Activated naive CD8-positive, alpha-beta T cell treated with anti-CD3 and anti-CD28 coated beads, Interleukin-2, amount 50 U/mL, for 24 hours (primary cell): ENCODE measurements at regions not wholly inside any gene's neighbourhood (a gene's known extent, or its start where the extent isn't known, plus 50 kb on each side); places are given as distances from the start of the nearest gene placed in this dataset.

Source experiments
- ATAC-seq: fragments of 150-1000 bp; cut with Tn5 transposase; one replicate; pipeline ENCODE4 v1.10.0; 2021
- DNase-seq: peaks from one replicate; pipeline ENCODE4 v3.0.0; 2021
- H3K27ac Mint-ChIP-seq: one replicate; pipeline ENCODE4 v1.8.0; 2021; ENCODE audit warnings: mild to moderate bottlenecking, mixed read lengths
- H3K27me3 Mint-ChIP-seq: one replicate; pipeline ENCODE4 v1.8.0; 2021; ENCODE audit warnings: mixed read lengths
- H3K36me3 Mint-ChIP-seq: one replicate; pipeline ENCODE4 v1.8.0; 2021; ENCODE audit warnings: low read depth, mixed read lengths
- H3K4me1 Mint-ChIP-seq: one replicate; pipeline ENCODE4 v1.8.0; 2021; ENCODE audit warnings: mixed read lengths
- H3K4me3 Mint-ChIP-seq: one replicate; pipeline ENCODE4 v1.8.0; 2021; ENCODE audit warnings: mild to moderate bottlenecking, moderate library complexity, mixed read lengths
- H3K9me3 Mint-ChIP-seq: one replicate; pipeline ENCODE4 v1.8.0; 2021; ENCODE audit warnings: mixed read lengths

- no peak overlapping the region for H3K4me3 Mint-ChIP-seq
- no peak overlapping the region for H3K27ac Mint-ChIP-seq
- DNase-seq (no peak), ATAC-seq (no peak)
- H3K9me3 Mint-ChIP-seq, result no peaks in the 10 kb centered on the region
- H3K27me3 Mint-ChIP-seq, result no peaks in the 10 kb centered on the region
- no peaks in the 10 kb centered on the region for H3K36me3 Mint-ChIP-seq
- no peaks in the 10 kb centered on the region for H3K4me1 Mint-ChIP-seq
Observed at GRCh38 chr5:97914483-97914882, 731.4 kb upstream of the RIOK2 start.

DNA sequence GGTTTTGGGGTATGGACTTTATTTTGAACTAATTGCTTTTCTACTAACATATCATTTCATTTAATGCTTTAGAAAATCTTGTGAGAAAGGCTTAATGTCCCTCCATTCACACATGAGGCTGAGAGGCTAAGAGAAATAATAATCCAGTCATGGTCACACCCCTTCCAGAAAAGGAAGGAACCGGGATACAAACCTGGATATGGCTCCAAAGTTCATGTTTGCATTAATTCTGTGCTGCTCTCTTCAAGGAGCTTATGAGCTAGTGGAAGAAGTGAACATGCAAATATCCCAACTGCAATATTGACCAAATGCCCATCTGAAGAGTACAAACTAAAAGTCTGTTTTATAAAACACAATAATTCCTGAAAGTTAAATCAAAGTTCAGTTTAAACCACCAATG lies 732.1 kb upstream of the RIOK2 start:
- no peak overlapping the region for H3K27ac Mint-ChIP-seq
- H3K9me3 Mint-ChIP-seq, result no peaks in the 10 kb centered on the region
- no peaks in the 10 kb centered on the region for H3K4me1 Mint-ChIP-seq
- no peaks in the 10 kb centered on the region for H3K36me3 Mint-ChIP-seq
- ATAC-seq (no peak), DNase-seq (no peak)
- no peaks in the 10 kb centered on the region for H3K27me3 Mint-ChIP-seq
- H3K4me3 Mint-ChIP-seq, result no peak overlapping the region

GRCh38 chr5:97918057-97918456 lies 735.0 kb upstream of the RIOK2 start:
- Mint-ChIP-seq H3K4me3 (no peak overlapping the region), H3K36me3 (no peaks in the 10 kb centered on the region), H3K27me3 (no peaks in the 10 kb centered on the region), H3K4me1 (no peaks in the 10 kb centered on the region), H3K27ac (no peak overlapping the region), H3K9me3 (no peaks in the 10 kb centered on the region)
- no peak for ATAC-seq
- no peak for DNase-seq

DNA sequence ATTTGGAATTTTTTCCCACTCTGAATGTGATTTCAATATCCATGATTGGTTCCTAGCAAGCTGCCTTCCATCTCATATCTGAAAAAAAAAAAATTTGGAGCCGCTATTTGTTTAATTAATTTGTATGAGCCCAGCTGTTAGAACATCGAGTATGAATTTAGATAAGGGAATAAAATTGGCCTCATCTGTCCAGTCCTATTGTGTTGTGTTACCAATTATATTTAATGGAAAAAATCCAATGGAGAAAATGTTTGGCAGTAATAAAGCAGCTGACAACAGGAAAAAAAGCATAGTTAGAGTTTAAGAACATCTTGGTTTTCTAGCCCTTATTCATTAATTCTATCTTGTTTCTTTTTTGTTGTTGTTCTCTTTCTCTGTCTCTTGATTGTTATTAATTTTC lies 735.6 kb upstream of the RIOK2 start:
- ATAC-seq, result no peak
- DNase-seq, result no peak
- no peaks in the 10 kb centered on the region for H3K4me1 Mint-ChIP-seq
- no peaks in the 10 kb centered on the region for H3K27me3 Mint-ChIP-seq
- no peak overlapping the region for H3K27ac Mint-ChIP-seq
- H3K36me3 Mint-ChIP-seq, result no peaks in the 10 kb centered on the region
- H3K4me3 Mint-ChIP-seq, result no peak overlapping the region
- H3K9me3 Mint-ChIP-seq, result no peaks in the 10 kb centered on the region

DNA sequence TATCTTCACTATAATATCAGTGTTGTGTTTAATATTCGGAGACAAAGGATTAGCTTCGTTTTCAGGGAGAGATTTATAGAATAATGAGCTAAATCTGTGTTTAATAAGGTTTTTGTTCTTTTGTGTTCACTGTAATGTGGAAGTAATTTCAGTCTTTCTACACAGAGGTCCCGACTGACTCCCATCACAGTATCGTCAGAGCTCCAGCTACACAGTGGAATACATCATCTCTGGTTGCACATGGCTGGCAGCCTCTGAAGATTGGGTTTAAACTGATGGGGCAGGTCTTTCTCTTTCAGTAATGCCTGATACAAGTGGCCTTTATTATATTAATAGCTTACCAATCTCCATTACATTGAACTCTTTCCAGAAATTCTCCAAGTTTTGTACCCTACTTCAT lies 736.7 kb upstream of the RIOK2 start:
- no peak for ATAC-seq
- H3K27ac Mint-ChIP-seq, result no peak overlapping the region
- no peaks in the 10 kb centered on the region for H3K27me3 Mint-ChIP-seq

GRCh38 chr5:97922776-97923175 lies 739.7 kb upstream of the RIOK2 start:
- no peaks in the 10 kb centered on the region for H3K36me3 Mint-ChIP-seq
- no peaks in the 10 kb centered on the region for H3K27me3 Mint-ChIP-seq
- no peaks in the 10 kb centered on the region for H3K9me3 Mint-ChIP-seq
- H3K4me3 Mint-ChIP-seq, result no peak overlapping the region
- H3K27ac Mint-ChIP-seq, result no peak overlapping the region
- DNase-seq (no peak), ATAC-seq (no peak)
- H3K4me1 Mint-ChIP-seq, result no peaks in the 10 kb centered on the region

More for the DNA sequence above, 736.7 kb upstream of the RIOK2 start:
- H3K4me3 Mint-ChIP-seq, result no peak overlapping the region
- no peaks in the 10 kb centered on the region for H3K4me1 Mint-ChIP-seq
- no peaks in the 10 kb centered on the region for H3K9me3 Mint-ChIP-seq
- DNase-seq, result no peak
- H3K36me3 Mint-ChIP-seq, result no peaks in the 10 kb centered on the region

GRCh38 chr5:97923496-97923895 lies 740.4 kb upstream of the RIOK2 start:
- H3K27me3 Mint-ChIP-seq, result no peaks in the 10 kb centered on the region
- H3K9me3 Mint-ChIP-seq, result no peaks in the 10 kb centered on the region
- no peaks in the 10 kb centered on the region for H3K36me3 Mint-ChIP-seq
- ATAC-seq, result no peak
- no peak overlapping the region for H3K27ac Mint-ChIP-seq
- H3K4me3 Mint-ChIP-seq, result no peak overlapping the region
- no peak for DNase-seq
- H3K4me1 Mint-ChIP-seq, result no peaks in the 10 kb centered on the region

GRCh38 chr5:97923997-97924396 lies 741.0 kb upstream of the RIOK2 start:
- ATAC-seq (no peak), DNase-seq (no peak)
- no peak overlapping the region for H3K4me3 Mint-ChIP-seq
- no peaks in the 10 kb centered on the region for H3K36me3 Mint-ChIP-seq
- no peak overlapping the region for H3K27ac Mint-ChIP-seq
- H3K4me1 Mint-ChIP-seq, result no peaks in the 10 kb centered on the region
- no peaks in the 10 kb centered on the region for H3K27me3 Mint-ChIP-seq
- no peaks in the 10 kb centered on the region for H3K9me3 Mint-ChIP-seq

GRCh38 chr5:97929383-97929782 lies 746.3 kb upstream of the RIOK2 start:
- Mint-ChIP-seq H3K4me3 (no peak overlapping the region), H3K27me3 (no peaks in the 10 kb centered on the region), H3K4me1 (no peaks in the 10 kb centered on the region), H3K27ac (no peak overlapping the region), H3K9me3 (no peaks in the 10 kb centered on the region), H3K36me3 (no peaks in the 10 kb centered on the region)
- no peak for ATAC-seq
- DNase-seq, result no peak

DNA sequence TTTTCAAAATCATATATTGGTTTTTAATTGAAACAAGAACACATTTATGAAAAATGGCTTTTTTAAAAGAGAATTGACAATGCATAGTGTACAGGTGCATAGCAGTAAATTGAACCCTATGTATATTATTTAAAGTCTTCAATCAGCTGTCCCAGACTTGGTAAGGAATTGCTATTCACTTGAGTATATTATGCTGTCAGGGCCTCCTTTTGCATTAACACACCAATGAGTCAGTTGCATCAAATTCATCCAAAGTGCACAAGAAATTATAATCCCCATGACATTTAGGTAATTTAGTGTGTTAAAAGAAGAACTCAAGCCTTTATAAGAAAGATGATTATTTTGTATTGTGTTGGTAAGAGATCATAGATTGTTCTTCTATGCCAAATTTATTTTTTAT lies 748.8 kb upstream of the RIOK2 start:
- no peak overlapping the region for H3K27ac Mint-ChIP-seq
- H3K36me3 Mint-ChIP-seq, result no peaks in the 10 kb centered on the region
- DNase-seq, result no peak
- ATAC-seq, result no peak
- H3K4me1 Mint-ChIP-seq, result no peaks in the 10 kb centered on the region
- no peak overlapping the region for H3K4me3 Mint-ChIP-seq
- H3K9me3 Mint-ChIP-seq, result no peaks in the 10 kb centered on the region
- H3K27me3 Mint-ChIP-seq, result no peaks in the 10 kb centered on the region

- DNase-seq, result no peak
- H3K27me3 Mint-ChIP-seq, result no peaks in the 10 kb centered on the region
- H3K4me1 Mint-ChIP-seq, result no peaks in the 10 kb centered on the region
- H3K27ac Mint-ChIP-seq, result no peak overlapping the region
- H3K9me3 Mint-ChIP-seq, result no peaks in the 10 kb centered on the region
- no peaks in the 10 kb centered on the region for H3K36me3 Mint-ChIP-seq
- H3K4me3 Mint-ChIP-seq, result no peak overlapping the region
- no peak for ATAC-seq
Observed at GRCh38 chr5:97936231-97936630, 753.2 kb upstream of the RIOK2 start.

- Mint-ChIP-seq H3K9me3 (no peaks in the 10 kb centered on the region), H3K27me3 (no peaks in the 10 kb centered on the region), H3K27ac (no peak overlapping the region), H3K4me1 (no peaks in the 10 kb centered on the region), H3K36me3 (no peaks in the 10 kb centered on the region), H3K4me3 (no peak overlapping the region)
- DNase-seq (no peak), ATAC-seq (no peak)
Observed at GRCh38 chr5:97937846-97938245, 754.8 kb upstream of the RIOK2 start.

GRCh38 chr5:97943036-97943435 lies 760.0 kb upstream of the RIOK2 start:
- no peaks in the 10 kb centered on the region for H3K9me3 Mint-ChIP-seq
- no peaks in the 10 kb centered on the region for H3K36me3 Mint-ChIP-seq
- no peak overlapping the region for H3K27ac Mint-ChIP-seq
- ATAC-seq, result no peak
- no peaks in the 10 kb centered on the region for H3K27me3 Mint-ChIP-seq
- no peak for DNase-seq
- H3K4me1 Mint-ChIP-seq, result no peaks in the 10 kb centered on the region
- no peak overlapping the region for H3K4me3 Mint-ChIP-seq

- no peaks in the 10 kb centered on the region for H3K4me1 Mint-ChIP-seq
- H3K9me3 Mint-ChIP-seq, result peaks cover 21% of the 10 kb centered on the region
- no peaks in the 10 kb centered on the region for H3K36me3 Mint-ChIP-seq
- DNase-seq, result no peak
- no peak overlapping the region for H3K4me3 Mint-ChIP-seq
- ATAC-seq, result no peak
- H3K27me3 Mint-ChIP-seq, result no peaks in the 10 kb centered on the region
- no peak overlapping the region for H3K27ac Mint-ChIP-seq
Observed at GRCh38 chr5:97951139-97951538, 768.1 kb upstream of the RIOK2 start.

DNA sequence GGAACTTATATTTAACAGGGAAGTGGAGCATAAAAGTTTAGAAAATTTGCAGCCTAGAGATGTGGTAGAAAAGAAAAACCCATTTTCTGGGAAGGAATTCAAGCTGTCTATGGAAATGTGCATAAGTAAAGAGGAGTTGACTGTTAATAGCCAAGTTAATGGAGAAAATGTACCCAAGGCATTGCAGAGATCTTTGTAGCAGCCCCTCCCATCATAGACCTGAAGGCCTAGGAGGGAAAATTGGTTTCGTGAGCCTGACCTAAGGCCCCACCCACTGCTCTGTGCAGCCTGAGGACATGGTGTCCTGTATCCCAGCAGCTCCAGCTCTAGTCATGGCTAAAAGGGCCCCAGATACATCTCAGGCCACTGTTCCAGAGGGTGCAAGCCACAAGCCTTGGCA lies 772.4 kb upstream of the RIOK2 start:
- no peaks in the 10 kb centered on the region for H3K27me3 Mint-ChIP-seq
- no peak for DNase-seq
- H3K27ac Mint-ChIP-seq, result no peak overlapping the region
- no peaks in the 10 kb centered on the region for H3K4me1 Mint-ChIP-seq
- H3K36me3 Mint-ChIP-seq, result no peaks in the 10 kb centered on the region
- ATAC-seq, result no peak
- peaks cover 18% of the 10 kb centered on the region for H3K9me3 Mint-ChIP-seq
- no peak overlapping the region for H3K4me3 Mint-ChIP-seq

GRCh38 chr5:97967292-97967691 lies 784.2 kb upstream of the RIOK2 start:
- H3K36me3 Mint-ChIP-seq, result no peaks in the 10 kb centered on the region
- no peak overlapping the region for H3K27ac Mint-ChIP-seq
- no peaks in the 10 kb centered on the region for H3K4me1 Mint-ChIP-seq
- no peak overlapping the region for H3K4me3 Mint-ChIP-seq
- ATAC-seq, result no peak
- no peaks in the 10 kb centered on the region for H3K27me3 Mint-ChIP-seq
- no peaks in the 10 kb centered on the region for H3K9me3 Mint-ChIP-seq
- no peak for DNase-seq
